NCI-H2171 treated with DMSO at 0.1 percent for 48 hours (cell line): ENCODE measurements at regions not wholly inside any gene's neighbourhood (a gene's known extent, or its start where the extent isn't known, plus 50 kb on each side); places are given as distances from the start of the nearest gene placed in this dataset.
"Not testable (repeated sequence)": the region's sequence is repeated elsewhere in the genome, so short reads cannot be mapped to it uniquely, and the experiment has no call there.

ENCODE experiments used
- DNase-seq: peaks from one replicate; lab custom pipeline; 2025; lab: John Stamatoyannopoulos, UW

- no peak for DNase-seq
These were observed 345.8 kb downstream of the TEX29 start for GRCh38 chr13:111666164-111666776.

- no peak for DNase-seq
These were observed 347.3 kb downstream of the TEX29 start for GRCh38 chr13:111667757-111668156.

GRCh38 chr13:111668451-111668850 is 348.0 kb downstream of the TEX29 start:
- no peak for DNase-seq

GRCh38 chr13:111672198-111672597 is 351.8 kb downstream of the TEX29 start:
- DNase-seq, result not testable (repeated sequence)

GRCh38 chr13:111678120-111678882 is 357.9 kb downstream of the TEX29 start:
- not testable (repeated sequence) for DNase-seq

- DNase-seq, result not testable (repeated sequence)
These were observed 359.2 kb downstream of the TEX29 start for GRCh38 chr13:111679645-111680044.

GRCh38 chr13:111680100-111680499 is 359.7 kb downstream of the TEX29 start:
- not testable (repeated sequence) for DNase-seq

GRCh38 chr13:111692028-111692427 is 371.6 kb downstream of the TEX29 start:
- not testable (repeated sequence) for DNase-seq

- not testable (repeated sequence) for DNase-seq
These were observed 370.8 kb upstream of the SOX1 start for GRCh38 chr13:111696121-111696520.

- not testable (repeated sequence) for DNase-seq
These were observed 364.9 kb upstream of the SOX1 start for GRCh38 chr13:111702059-111702458.
